B cell (primary cell): ENCODE measurements at regions not wholly inside any gene's neighbourhood (a gene's known extent, or its start where the extent isn't known, plus 50 kb on each side); places are given as distances from the start of the nearest gene placed in this dataset.

Experiments
- EZH2 ChIP-seq: IDR thresholded peaks from 2 replicates; pipeline ENCODE4 v1.6.1; 2012; ENCODE audit warnings: borderline replicate concordance, low read depth, mild to moderate bottlenecking, moderate library complexity, low read length; ENCODE audit not compliant: insufficient read depth, poor library complexity, severe bottlenecking
- TF ChIP-seq, protein P1 (sequence below): fragments of 200-600 bp; IDR thresholded peaks from one replicate; pipeline ENCODE4 v1.8.0; 2022; ENCODE audit warnings: antibody characterized with exemption, mild to moderate bottlenecking

DNA sequence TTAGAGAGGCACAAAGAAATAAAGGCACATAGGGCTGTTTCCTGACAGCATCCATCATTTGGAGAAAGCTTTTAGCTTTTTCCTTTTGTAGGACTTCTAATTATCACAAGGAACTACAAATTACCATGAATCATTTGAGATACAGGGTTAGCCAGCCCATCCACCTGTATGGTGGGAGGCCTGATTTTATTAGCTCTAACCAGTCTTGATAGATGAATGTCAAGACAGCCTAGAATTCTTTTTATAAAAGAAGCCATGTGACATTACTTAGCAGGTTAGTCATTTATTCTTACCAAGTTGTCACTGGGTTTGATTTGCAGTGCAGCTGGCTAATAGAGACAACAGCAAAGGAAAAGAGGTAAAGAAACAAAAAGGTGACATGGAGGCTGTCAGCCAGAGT lies 618.1 kb downstream of the ZNF385D start:
- no peak for TF ChIP-seq EZH2
- TF ChIP-seq, protein P1, sequence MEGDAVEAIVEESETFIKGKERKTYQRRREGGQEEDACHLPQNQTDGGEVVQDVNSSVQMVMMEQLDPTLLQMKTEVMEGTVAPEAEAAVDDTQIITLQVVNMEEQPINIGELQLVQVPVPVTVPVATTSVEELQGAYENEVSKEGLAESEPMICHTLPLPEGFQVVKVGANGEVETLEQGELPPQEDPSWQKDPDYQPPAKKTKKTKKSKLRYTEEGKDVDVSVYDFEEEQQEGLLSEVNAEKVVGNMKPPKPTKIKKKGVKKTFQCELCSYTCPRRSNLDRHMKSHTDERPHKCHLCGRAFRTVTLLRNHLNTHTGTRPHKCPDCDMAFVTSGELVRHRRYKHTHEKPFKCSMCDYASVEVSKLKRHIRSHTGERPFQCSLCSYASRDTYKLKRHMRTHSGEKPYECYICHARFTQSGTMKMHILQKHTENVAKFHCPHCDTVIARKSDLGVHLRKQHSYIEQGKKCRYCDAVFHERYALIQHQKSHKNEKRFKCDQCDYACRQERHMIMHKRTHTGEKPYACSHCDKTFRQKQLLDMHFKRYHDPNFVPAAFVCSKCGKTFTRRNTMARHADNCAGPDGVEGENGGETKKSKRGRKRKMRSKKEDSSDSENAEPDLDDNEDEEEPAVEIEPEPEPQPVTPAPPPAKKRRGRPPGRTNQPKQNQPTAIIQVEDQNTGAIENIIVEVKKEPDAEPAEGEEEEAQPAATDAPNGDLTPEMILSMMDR, result no peak
